Lower lobe of right lung (tissue), 2 donors: ENCODE measurements at regions not wholly inside any gene's neighbourhood (a gene's known extent, or its start where the extent isn't known, plus 50 kb on each side); places are given as distances from the start of the nearest gene placed in this dataset.

ENCODE experiments used
- ATAC-seq, 2 donors: fragments of 200-7000 bp; cut with Tn5 transposase; one replicate each; pipeline ENCODE4 v1.9.1; 2020 to 2022; ENCODE audit warnings: mild to moderate bottlenecking in 2 of 2, moderate library complexity in 2 of 2
- DNase-seq: peaks from one replicate; pipeline ENCODE4 v3.0.0-alpha.2; 2020
- H3K27ac ChIP-seq: fragments of 200-600 bp; one replicate; pipeline ENCODE4 v1.8.0; 2022
- H3K27me3 ChIP-seq: fragments of 200-600 bp; one replicate; pipeline ENCODE4 v1.8.0; 2022; ENCODE audit warnings: low read depth
- H3K36me3 ChIP-seq: fragments of 200-600 bp; one replicate; pipeline ENCODE4 v1.8.0; 2022; ENCODE audit warnings: mild to moderate bottlenecking
- H3K4me1 ChIP-seq: fragments of 200-600 bp; one replicate; pipeline ENCODE4 v1.8.0; 2022
- H3K4me3 ChIP-seq: fragments of 200-600 bp; one replicate; pipeline ENCODE4 v1.8.0; 2022; ENCODE audit warnings: mild to moderate bottlenecking
- H3K9me3 ChIP-seq: fragments of 200-600 bp; one replicate; pipeline ENCODE4 v1.8.0; 2022
- intact Hi-C: fragments of 100-400 bp; cut with DNase I; formaldehyde crosslinking; loops from one replicate; pipeline ENCODE4 v1.11.0; 2022
- TF ChIP-seq, protein P1 (sequence below): fragments of 200-600 bp; IDR thresholded peaks from one replicate; pipeline ENCODE4 v1.8.0; 2022; ENCODE audit warnings: antibody characterized with exemption, mild to moderate bottlenecking
- donor health status: DM: no; HTN: yes; CAD: no; lungs with severe emphysema.

- no peak for DNase-seq
- no peaks in the 10 kb centered on the region for H3K36me3 ChIP-seq
- intact Hi-C loops, result no loop called here
- peaks cover 7% of the 10 kb centered on the region for H3K4me1 ChIP-seq
- no peak overlapping the region for H3K27ac ChIP-seq
- no peaks in the 10 kb centered on the region for H3K27me3 ChIP-seq
- H3K4me3 ChIP-seq, result no peak overlapping the region
- no peaks in the 10 kb centered on the region for H3K9me3 ChIP-seq
- ATAC-seq, result no peak
- TF ChIP-seq, protein P1, sequence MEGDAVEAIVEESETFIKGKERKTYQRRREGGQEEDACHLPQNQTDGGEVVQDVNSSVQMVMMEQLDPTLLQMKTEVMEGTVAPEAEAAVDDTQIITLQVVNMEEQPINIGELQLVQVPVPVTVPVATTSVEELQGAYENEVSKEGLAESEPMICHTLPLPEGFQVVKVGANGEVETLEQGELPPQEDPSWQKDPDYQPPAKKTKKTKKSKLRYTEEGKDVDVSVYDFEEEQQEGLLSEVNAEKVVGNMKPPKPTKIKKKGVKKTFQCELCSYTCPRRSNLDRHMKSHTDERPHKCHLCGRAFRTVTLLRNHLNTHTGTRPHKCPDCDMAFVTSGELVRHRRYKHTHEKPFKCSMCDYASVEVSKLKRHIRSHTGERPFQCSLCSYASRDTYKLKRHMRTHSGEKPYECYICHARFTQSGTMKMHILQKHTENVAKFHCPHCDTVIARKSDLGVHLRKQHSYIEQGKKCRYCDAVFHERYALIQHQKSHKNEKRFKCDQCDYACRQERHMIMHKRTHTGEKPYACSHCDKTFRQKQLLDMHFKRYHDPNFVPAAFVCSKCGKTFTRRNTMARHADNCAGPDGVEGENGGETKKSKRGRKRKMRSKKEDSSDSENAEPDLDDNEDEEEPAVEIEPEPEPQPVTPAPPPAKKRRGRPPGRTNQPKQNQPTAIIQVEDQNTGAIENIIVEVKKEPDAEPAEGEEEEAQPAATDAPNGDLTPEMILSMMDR, result no peak
Observed at GRCh38 chr1:94654919-94655318, 113.4 kb upstream of the F3 start.

DNA sequence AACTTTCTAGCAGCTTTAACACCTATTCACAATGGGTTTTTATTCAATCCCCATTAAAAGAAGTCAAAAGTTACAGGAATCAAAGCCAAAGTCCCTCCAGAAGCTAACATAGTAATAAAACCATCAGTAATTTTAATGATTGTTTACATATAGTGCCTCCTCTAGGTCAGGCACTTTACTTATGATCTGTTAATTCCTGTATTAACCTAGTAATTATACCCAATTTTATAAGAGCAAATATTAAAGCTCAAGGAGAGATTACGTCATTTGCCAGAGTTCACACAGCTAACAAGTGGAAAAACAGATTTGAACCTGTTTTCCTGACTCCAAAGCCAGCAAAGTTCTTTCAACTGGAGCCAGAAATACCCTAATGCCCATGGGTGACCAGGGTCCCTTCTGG lies 112.9 kb upstream of the F3 start:
- Histone ChIP-seq H3K36me3 (no peaks in the 10 kb centered on the region), H3K9me3 (no peaks in the 10 kb centered on the region), H3K27ac (no peak overlapping the region), H3K4me1 (peaks cover 7% of the 10 kb centered on the region), H3K4me3 (no peak overlapping the region), H3K27me3 (no peaks in the 10 kb centered on the region)
- no peak for ATAC-seq
- no peak for DNase-seq
- intact Hi-C loops, result no loop called here
- TF ChIP-seq, protein P1, result no peak

GRCh38 chr1:94654031-94654430 lies 112.5 kb upstream of the F3 start:
- TF ChIP-seq, protein P1, result no peak
- Histone ChIP-seq H3K4me1 (peaks cover 8% of the 10 kb centered on the region), H3K27ac (no peak overlapping the region), H3K9me3 (no peaks in the 10 kb centered on the region), H3K27me3 (no peaks in the 10 kb centered on the region), H3K36me3 (no peaks in the 10 kb centered on the region), H3K4me3 (no peak overlapping the region)
- DNase-seq (no peak), ATAC-seq (peak; percentile 72 to 85)
- intact Hi-C loops, result no loop called here

DNA sequence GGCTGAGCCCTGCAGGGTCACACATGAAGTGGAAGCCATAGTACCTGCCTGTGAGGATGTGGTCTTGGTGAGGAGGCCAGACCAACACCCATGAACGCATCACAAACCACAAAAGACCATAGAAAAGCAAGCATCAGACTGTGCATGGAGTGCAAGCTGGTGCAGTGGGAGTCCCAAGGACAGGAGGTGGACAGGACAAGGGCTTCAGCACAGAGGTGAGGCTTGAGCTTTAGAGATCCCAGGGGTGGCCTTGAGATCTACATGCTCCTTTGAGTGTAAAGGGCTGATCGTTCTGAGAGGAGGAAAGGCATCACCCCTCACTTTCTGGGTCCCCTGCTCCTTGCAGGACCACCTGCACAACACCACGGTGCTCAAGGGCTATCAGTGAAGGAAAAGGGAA lies 111.9 kb upstream of the F3 start:
- intact Hi-C loops, result no loop called here
- Histone ChIP-seq H3K4me1 (peaks cover 14% of the 10 kb centered on the region), H3K27ac (no peak overlapping the region), H3K4me3 (no peak overlapping the region), H3K27me3 (no peaks in the 10 kb centered on the region), H3K9me3 (no peaks in the 10 kb centered on the region), H3K36me3 (no peaks in the 10 kb centered on the region)
- ATAC-seq (no peak), DNase-seq (no peak)
- TF ChIP-seq, protein P1, result no peak

- TF ChIP-seq, protein P1, result no peak
- H3K27me3 ChIP-seq, result no peaks in the 10 kb centered on the region
- no peak overlapping the region for H3K4me3 ChIP-seq
- peaks cover 15% of the 10 kb centered on the region for H3K4me1 ChIP-seq
- ATAC-seq (no peak), DNase-seq (no peak)
- intact Hi-C loops, result no loop called here
- no peak overlapping the region for H3K27ac ChIP-seq
- no peaks in the 10 kb centered on the region for H3K36me3 ChIP-seq
- no peaks in the 10 kb centered on the region for H3K9me3 ChIP-seq
Observed at GRCh38 chr1:94651076-94651475, 109.5 kb upstream of the F3 start.

DNA sequence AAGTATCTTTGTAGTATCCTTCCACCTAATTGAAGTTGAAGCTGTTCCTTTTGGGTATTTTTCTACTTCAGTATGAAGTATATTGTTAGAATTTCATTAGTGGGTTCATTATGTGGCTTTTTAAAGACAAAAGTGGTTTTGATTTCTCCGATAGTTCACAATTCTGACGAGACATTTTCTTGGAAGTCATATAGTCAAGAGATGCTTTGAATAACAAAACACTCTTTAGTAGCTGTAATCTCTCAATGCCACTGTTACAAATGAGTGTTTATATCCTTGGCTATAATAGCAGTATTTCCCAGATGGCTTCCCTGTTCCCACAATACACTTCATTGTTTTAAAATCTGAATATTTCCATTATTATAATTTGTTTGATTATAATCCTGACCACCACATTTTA lies 108.7 kb upstream of the F3 start:
- Histone ChIP-seq H3K4me1 (peaks cover 15% of the 10 kb centered on the region), H3K27ac (no peak overlapping the region), H3K36me3 (no peaks in the 10 kb centered on the region), H3K27me3 (no peaks in the 10 kb centered on the region), H3K9me3 (no peaks in the 10 kb centered on the region), H3K4me3 (no peak overlapping the region)
- TF ChIP-seq, protein P1, result no peak
- DNase-seq (no peak), ATAC-seq (no peak)
- intact Hi-C loops, result no loop called here
